Heart left ventricle (tissue), 13 donors: ENCODE measurements at regions not wholly inside any gene's neighbourhood (a gene's known extent, or its start where the extent isn't known, plus 50 kb on each side); places are given as distances from the start of the nearest gene placed in this dataset.

Source experiments
- CTCF ChIP-seq, 12 donors: fragments of 200-600 bp; sonication (generic) in 4 of 12; IDR thresholded peaks; one replicate each; pipeline versions ENCODE4 v1.5.0 to v1.8.0; 2018 to 2022; ENCODE audit warnings: antibody characterized with exemption in 12 of 12, mild to moderate bottlenecking in 5 of 12
- POLR2A ChIP-seq, 2 donors: fragments of 450-650 bp; IDR thresholded peaks; one replicate each; pipeline ENCODE4 v1.6.1; 2017; ENCODE audit warnings: antibody characterized with exemption in 2 of 2, mild to moderate bottlenecking in 2 of 2, moderate library complexity in 2 of 2
- donor health status: ischemic (EF 13 %, LVEDD 7.1; RV severe dilation, severe dysfunction).
- donor health status: DM: no; HTN: yes; CAD: no.
- donor health status: DM: no; HTN: no; CAD: no.
- donor health status: ischemic (EF 25% LVEDD 6.9; RV normal size, moderate dysfunction).
- donor health status: ischemic (EF 25% LVEDD 5.7; RV mildly dilated, moderate dysfunction).
- donor health status: ischemic (EF 35%, LVEDD 5.7; RV mildly dilated, moderate dysfunction).
- donor health status: nonischemic (EF 11% LVEDD 7.7; RV severe dilation, severe dysfunction).
- donor health status: DM: yes; HTN: yes; CAD: no.
- donor health status: PGD.
- donor health status: ischemic (EF 29% LVEDD 5.4; RV normal size, mild dysfunction).
- donor health status: nonischemic (EF 23%, LVEDD 6.1; RV moderate dilation, normal function).

DNA sequence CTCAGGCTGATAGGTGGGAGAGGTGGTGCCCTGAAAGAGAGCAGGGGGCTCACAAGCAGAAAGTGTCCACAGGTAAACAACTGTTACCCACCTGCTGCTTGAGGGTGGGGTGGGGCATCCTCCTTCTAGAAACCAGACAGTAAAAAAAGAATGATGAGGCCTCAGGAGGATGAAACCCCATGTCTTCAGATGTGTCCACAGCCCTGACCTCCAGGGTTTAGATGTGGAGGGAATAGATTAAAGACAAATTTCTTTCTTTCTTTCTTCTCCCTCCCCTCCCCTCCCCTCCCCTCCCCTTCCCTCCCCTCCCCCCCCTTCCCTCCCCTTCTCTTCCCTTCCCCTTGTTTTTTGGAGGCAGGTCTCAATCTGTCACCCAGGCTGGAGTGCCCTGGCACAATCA is 333.5 kb upstream of the NUPR2 start:
- TF ChIP-seq POLR2A (IDR thresholded peaks at IDR 0.05) (no peak), CTCF (IDR thresholded peaks at IDR 0.05) (no peak)
